ENCODE measurements at regions not wholly inside any gene's neighbourhood (a gene's known extent, or its start where the extent isn't known, plus 50 kb on each side); places are given as distances from the start of the nearest gene placed in this dataset.

- TF ChIP-seq CTCF (IDR thresholded peaks at IDR 0.05; ENCODE audit: extremely low read depth in 1 of 2, insufficient read depth in 1 of 2, low read depth in 1 of 2, low read length in 2 of 2) (no peak), MYC (IDR thresholded peaks at IDR 0.05; ENCODE audit: low read depth, low read length) (no peak), EZH2 (IDR thresholded peaks at IDR 0.05; ENCODE audit: borderline replicate concordance, low read depth, low read length, severe bottlenecking) (no peak), POLR2AphosphoS5 (IDR thresholded peaks at IDR 0.05; ENCODE audit: insufficient read depth, low read depth, low read length) (no peak), MAX (IDR thresholded peaks at IDR 0.05; ENCODE audit: insufficient read depth, insufficient read length) (no peak)
Observed at GRCh38 chr1:4309676-4310320, 344.6 kb upstream of the AJAP1 start.
